ENCODE measurements at regions not wholly inside any gene's neighbourhood (a gene's known extent, or its start where the extent isn't known, plus 50 kb on each side); places are given as distances from the start of the nearest gene placed in this dataset.

GRCh38 chr13:26968431-26969341 lies 202.9 kb downstream of the USP12 start:
- Histone ChIP-seq H3F3A (ENCODE audit: control insufficient read depth, insufficient read depth) (no peaks in the 10 kb centered on the region), H3K27ac (ENCODE audit: low read depth, low read length) (no peak overlapping the region), H3K9me2 (replicated peaks; ENCODE audit: control insufficient read depth, low read length) (no peaks in the 10 kb centered on the region), H3K36me3 (ENCODE audit: control insufficient read depth, low read length) (no peaks in the 10 kb centered on the region), H3K4me1 (ENCODE audit: control insufficient read depth, low read length) (no peaks in the 10 kb centered on the region), H4K20me1 (ENCODE audit: control insufficient read depth, insufficient read depth, low read depth, low read length) (no peaks in the 10 kb centered on the region), H3K4me3 (ENCODE audit: low read length) (no peak overlapping the region), H3K79me2 (ENCODE audit: control insufficient read depth, low read length) (no peaks in the 10 kb centered on the region), H3K27me3 (ENCODE audit: control insufficient read depth, low read length) (no peaks in the 10 kb centered on the region), H3K4me2 (ENCODE audit: low read length) (no peak overlapping the region), H3K9me3 (ENCODE audit: control insufficient read depth, insufficient read depth, low read length) (no peaks in the 10 kb centered on the region)
- TF ChIP-seq CTCF (IDR thresholded peaks at IDR 0.05; ENCODE audit: low read depth, low read length, poor library complexity, severe bottlenecking) = no peak
- no peak for TF ChIP-seq EZH2phosphoT487 (IDR thresholded peaks at IDR 0.05; ENCODE audit: borderline replicate concordance, low read length)

GRCh38 chr13:26967119-26968038 lies 204.2 kb downstream of the USP12 start:
- H3K4me3 ChIP-seq (ENCODE audit: low read length) = no peak overlapping the region
- H3K27me3 ChIP-seq (ENCODE audit: control insufficient read depth, low read length) = no peaks in the 10 kb centered on the region; the same call in 1 of the 2 replicates

GRCh38 chr13:26966701-26967080 lies 204.9 kb downstream of the USP12 start:
- TF ChIP-seq CTCF (IDR thresholded peaks at IDR 0.05; ENCODE audit: low read depth, low read length, poor library complexity, severe bottlenecking) = no peak
- TF ChIP-seq EZH2phosphoT487 (IDR thresholded peaks at IDR 0.05; ENCODE audit: borderline replicate concordance, low read length) = no peak
- Histone ChIP-seq H3K9me2 (replicated peaks; ENCODE audit: control insufficient read depth, low read length) (no peaks in the 10 kb centered on the region), H3K79me2 (ENCODE audit: control insufficient read depth, low read length) (no peaks in the 10 kb centered on the region), H3K27ac (ENCODE audit: low read depth, low read length) (no peak overlapping the region), H3K27me3 (ENCODE audit: control insufficient read depth, low read length) (no peaks in the 10 kb centered on the region; the same call in 1 of the 2 replicates), H3F3A (ENCODE audit: control insufficient read depth, insufficient read depth) (no peaks in the 10 kb centered on the region), H3K9me3 (ENCODE audit: control insufficient read depth, insufficient read depth, low read length) (no peaks in the 10 kb centered on the region), H3K4me3 (ENCODE audit: low read length) (no peak overlapping the region), H3K4me2 (ENCODE audit: low read length) (no peak overlapping the region), H4K20me1 (ENCODE audit: control insufficient read depth, insufficient read depth, low read depth, low read length) (no peaks in the 10 kb centered on the region), H3K36me3 (ENCODE audit: control insufficient read depth, low read length) (no peaks in the 10 kb centered on the region), H3K4me1 (ENCODE audit: control insufficient read depth, low read length) (no peaks in the 10 kb centered on the region)

More at GRCh38 chr13:26967119-26968038, 204.2 kb downstream of the USP12 start:
- no peaks in the 10 kb centered on the region for H3K9me2 ChIP-seq (replicated peaks; ENCODE audit: control insufficient read depth, low read length)
- no peaks in the 10 kb centered on the region for H3K9me3 ChIP-seq (ENCODE audit: control insufficient read depth, insufficient read depth, low read length)
- no peak overlapping the region for H3K27ac ChIP-seq (ENCODE audit: low read depth, low read length)
- TF ChIP-seq CTCF (IDR thresholded peaks at IDR 0.05; ENCODE audit: low read depth, low read length, poor library complexity, severe bottlenecking) (no peak), EZH2phosphoT487 (IDR thresholded peaks at IDR 0.05; ENCODE audit: borderline replicate concordance, low read length) (no peak)
- no peaks in the 10 kb centered on the region for H3K36me3 ChIP-seq (ENCODE audit: control insufficient read depth, low read length)
- no peak overlapping the region for H3K4me2 ChIP-seq (ENCODE audit: low read length)
- no peaks in the 10 kb centered on the region for H4K20me1 ChIP-seq (ENCODE audit: control insufficient read depth, insufficient read depth, low read depth, low read length)
- H3K4me1 ChIP-seq (ENCODE audit: control insufficient read depth, low read length) = no peaks in the 10 kb centered on the region
- H3F3A ChIP-seq (ENCODE audit: control insufficient read depth, insufficient read depth) = no peaks in the 10 kb centered on the region
- H3K79me2 ChIP-seq (ENCODE audit: control insufficient read depth, low read length) = no peaks in the 10 kb centered on the region

All from DOHH2 (cell line).